WERI-Rb-1 (cell line): ENCODE measurements at regions not wholly inside any gene's neighbourhood (a gene's known extent, or its start where the extent isn't known, plus 50 kb on each side); places are given as distances from the start of the nearest gene placed in this dataset.

ENCODE experiments used
- DNase-seq: peaks from one replicate; pipeline ENCODE4 v3.0.0-alpha.2; 2020
- H3K27ac ChIP-seq: fragments of 250-450 bp; sonication (Bioruptor Pico); 2 replicates; pipeline ENCODE4 v1.5.1; 2020; ENCODE audit warnings: mild to moderate bottlenecking, moderate library complexity
- H3K27me3 ChIP-seq: fragments of 250-450 bp; sonication (Bioruptor Pico); 2 replicates; pipeline ENCODE4 v1.5.1; 2021; ENCODE audit warnings: mild to moderate bottlenecking, low read depth, moderate library complexity; ENCODE audit not compliant: insufficient read depth, severe bottlenecking
- H3K36me3 ChIP-seq: fragments of 250-450 bp; sonication (Bioruptor Pico); 2 replicates; pipeline ENCODE4 v1.5.1; 2020; ENCODE audit warnings: mild to moderate bottlenecking, moderate library complexity
- H3K4me3 ChIP-seq: 2 replicates; pipeline ENCODE4 v1.5.1; 2011; ENCODE audit warnings: low read depth, mild to moderate bottlenecking, control low read depth, low read length
- H3K9me3 ChIP-seq: fragments of 250-450 bp; sonication (Bioruptor Pico); 2 replicates; pipeline ENCODE4 v1.5.1; 2021; ENCODE audit warnings: mild to moderate bottlenecking, moderate library complexity; ENCODE audit not compliant: severe bottlenecking
- TF ChIP-seq, protein P1 (sequence below): IDR thresholded peaks from 2 replicates; pipeline ENCODE4 v1.5.1; 2011; ENCODE audit warnings: low read depth, mild to moderate bottlenecking, control low read depth, inconsistent platforms, low read length

DNA sequence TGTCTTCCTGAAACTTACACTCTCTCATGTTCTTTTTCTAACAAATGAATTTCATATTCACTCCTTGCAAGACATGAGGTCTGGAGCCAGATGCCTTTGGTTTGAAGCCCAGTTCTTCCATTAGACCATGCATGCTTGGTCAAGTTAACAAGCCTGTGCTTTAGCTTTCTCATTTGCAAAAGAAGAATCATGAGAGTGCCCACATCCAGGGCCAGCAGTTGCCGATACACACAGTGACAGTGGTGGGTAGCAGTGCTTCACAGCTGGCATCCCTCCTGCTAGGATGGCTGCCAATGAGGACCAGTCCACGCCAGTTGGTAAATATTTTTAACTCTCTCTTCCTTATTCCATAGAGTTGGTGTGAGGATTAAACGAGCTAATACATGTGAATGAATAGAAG lies 163.1 kb downstream of the PHLDA1 start:
- no peak for DNase-seq

DNA sequence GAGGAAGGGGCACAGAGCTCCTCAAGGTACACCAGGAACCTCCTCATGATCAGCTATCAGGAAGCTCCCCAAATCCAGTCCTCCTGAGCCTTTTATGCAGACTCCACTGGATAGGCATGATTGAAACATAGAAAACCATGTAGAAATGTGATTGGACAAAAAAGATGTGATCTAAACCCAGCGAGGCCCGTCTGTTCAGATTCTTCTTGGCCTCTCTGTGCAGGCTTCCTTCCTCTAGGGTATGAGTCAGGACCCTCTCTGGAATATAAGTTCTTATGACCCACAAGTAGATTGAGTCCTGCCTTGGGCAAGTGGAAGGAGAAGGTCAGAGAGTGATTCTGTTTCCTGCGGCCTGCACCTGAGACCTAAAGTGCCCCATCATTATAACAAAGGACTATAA lies 166.3 kb downstream of the PHLDA1 start:
- TF ChIP-seq, protein P1, sequence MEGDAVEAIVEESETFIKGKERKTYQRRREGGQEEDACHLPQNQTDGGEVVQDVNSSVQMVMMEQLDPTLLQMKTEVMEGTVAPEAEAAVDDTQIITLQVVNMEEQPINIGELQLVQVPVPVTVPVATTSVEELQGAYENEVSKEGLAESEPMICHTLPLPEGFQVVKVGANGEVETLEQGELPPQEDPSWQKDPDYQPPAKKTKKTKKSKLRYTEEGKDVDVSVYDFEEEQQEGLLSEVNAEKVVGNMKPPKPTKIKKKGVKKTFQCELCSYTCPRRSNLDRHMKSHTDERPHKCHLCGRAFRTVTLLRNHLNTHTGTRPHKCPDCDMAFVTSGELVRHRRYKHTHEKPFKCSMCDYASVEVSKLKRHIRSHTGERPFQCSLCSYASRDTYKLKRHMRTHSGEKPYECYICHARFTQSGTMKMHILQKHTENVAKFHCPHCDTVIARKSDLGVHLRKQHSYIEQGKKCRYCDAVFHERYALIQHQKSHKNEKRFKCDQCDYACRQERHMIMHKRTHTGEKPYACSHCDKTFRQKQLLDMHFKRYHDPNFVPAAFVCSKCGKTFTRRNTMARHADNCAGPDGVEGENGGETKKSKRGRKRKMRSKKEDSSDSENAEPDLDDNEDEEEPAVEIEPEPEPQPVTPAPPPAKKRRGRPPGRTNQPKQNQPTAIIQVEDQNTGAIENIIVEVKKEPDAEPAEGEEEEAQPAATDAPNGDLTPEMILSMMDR = no peak
- no peak overlapping the region for H3K4me3 ChIP-seq
- peaks cover 3% of the 10 kb centered on the region for H3K9me3 ChIP-seq
- H3K36me3 ChIP-seq = no peaks in the 10 kb centered on the region
- no peak for DNase-seq
- H3K27me3 ChIP-seq = no peaks in the 10 kb centered on the region
- no peak overlapping the region for H3K27ac ChIP-seq

More for the DNA sequence above, 163.1 kb downstream of the PHLDA1 start:
- H3K4me3 ChIP-seq = no peak overlapping the region
- TF ChIP-seq, protein P1 = no peak
- H3K27ac ChIP-seq = no peak overlapping the region
- H3K27me3 ChIP-seq = no peaks in the 10 kb centered on the region
- H3K9me3 ChIP-seq = peaks cover 2% of the 10 kb centered on the region
- no peaks in the 10 kb centered on the region for H3K36me3 ChIP-seq

DNA sequence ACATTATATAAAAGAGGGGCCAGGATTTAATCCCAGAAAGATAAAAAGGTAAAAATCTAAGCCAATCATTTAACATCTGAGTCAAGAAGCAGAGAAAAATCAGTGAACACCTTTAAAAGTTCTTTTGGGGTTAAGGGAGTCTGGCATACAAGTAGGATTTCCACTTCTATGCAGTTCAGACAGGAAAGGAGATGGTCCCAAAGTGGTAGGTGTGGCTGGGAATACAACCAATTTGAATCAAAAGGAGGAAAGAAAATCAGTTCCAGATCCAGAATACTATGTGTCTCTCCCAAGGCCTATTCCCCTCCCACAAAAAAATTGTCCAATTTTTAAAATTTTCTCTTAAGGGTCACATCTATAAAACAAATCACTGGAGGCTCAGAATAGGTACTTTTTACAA lies 167.4 kb downstream of the PHLDA1 start:
- H3K9me3 ChIP-seq = peaks cover 5% of the 10 kb centered on the region
- no peaks in the 10 kb centered on the region for H3K27me3 ChIP-seq
- no peaks in the 10 kb centered on the region for H3K36me3 ChIP-seq
- no peak overlapping the region for H3K27ac ChIP-seq
- no peak for DNase-seq
- H3K4me3 ChIP-seq = no peak overlapping the region
- TF ChIP-seq, protein P1 = no peak

DNA sequence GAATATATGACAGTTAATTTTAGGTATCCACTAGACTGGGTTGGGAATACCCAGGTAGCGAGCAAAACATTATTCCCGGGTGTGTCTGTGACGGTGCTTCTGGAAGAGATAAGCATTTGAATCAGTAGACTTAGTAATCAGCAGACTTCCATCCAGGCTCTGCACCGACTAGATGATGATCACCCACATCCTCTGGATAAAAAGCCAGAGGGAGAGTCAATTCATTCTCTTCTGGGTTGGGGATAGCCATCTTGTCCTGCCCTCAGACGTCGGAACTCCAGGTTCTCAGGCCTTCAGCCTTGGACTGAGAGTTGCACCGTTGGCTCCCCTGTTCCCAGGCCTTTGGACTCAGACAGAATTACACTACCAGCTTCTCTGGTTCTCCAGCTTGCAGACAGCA lies 168.0 kb downstream of the PHLDA1 start:
- Histone ChIP-seq H3K9me3 (peaks cover 5% of the 10 kb centered on the region), H3K27me3 (no peaks in the 10 kb centered on the region), H3K27ac (no peak overlapping the region), H3K4me3 (no peak overlapping the region), H3K36me3 (no peaks in the 10 kb centered on the region)
- TF ChIP-seq, protein P1 = no peak
- no peak for DNase-seq

DNA sequence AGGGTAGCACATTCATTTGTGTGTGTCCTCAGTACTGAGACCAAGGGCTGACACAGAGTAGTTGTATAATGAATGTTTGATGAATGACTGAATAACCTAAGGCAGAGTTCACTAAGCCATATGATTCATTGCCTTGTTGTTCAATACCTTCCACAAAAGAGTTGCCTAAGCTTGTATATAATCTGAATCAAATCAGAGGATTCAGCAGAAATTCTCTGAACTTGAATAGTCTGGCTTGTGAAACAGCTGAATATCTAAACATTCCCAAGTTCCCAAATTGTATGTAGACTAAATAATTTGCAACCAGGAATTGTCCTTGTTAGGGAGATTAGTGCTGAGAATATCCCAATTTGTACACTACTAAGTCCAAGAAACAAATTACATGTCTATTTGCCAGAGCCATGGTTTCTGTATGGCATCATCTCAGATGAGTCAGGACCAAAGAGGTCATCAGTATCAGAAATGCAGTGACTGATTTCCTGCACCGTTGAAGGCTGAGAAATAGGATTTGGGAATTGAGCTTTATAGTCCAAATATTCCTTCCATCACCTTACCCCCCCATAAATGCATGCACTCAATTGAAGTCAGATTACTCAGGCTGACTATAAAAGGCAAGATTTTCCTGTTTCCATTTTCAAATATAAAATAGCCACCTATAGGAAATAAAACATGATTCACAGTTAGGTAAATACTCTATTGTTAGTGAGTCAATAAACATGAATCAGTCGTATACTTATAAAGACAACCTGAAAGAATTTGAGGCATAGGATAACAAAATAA lies 168.7 kb downstream of the PHLDA1 start:
- Histone ChIP-seq H3K27me3 (no peaks in the 10 kb centered on the region), H3K4me3 (no peak overlapping the region), H3K27ac (no peak overlapping the region), H3K9me3 (peaks cover 5% of the 10 kb centered on the region), H3K36me3 (no peaks in the 10 kb centered on the region)
- no peak for DNase-seq
- TF ChIP-seq, protein P1 = no peak

GRCh38 chr12:75859868-75860267 lies 171.7 kb downstream of the PHLDA1 start:
- TF ChIP-seq, protein P1 = no peak
- Histone ChIP-seq H3K27me3 (no peaks in the 10 kb centered on the region), H3K4me3 (no peak overlapping the region), H3K9me3 (peaks cover 3% of the 10 kb centered on the region), H3K27ac (no peak overlapping the region), H3K36me3 (no peaks in the 10 kb centered on the region)
- no peak for DNase-seq
